ENCODE measurements at regions not wholly inside any gene's neighbourhood (a gene's known extent, or its start where the extent isn't known, plus 50 kb on each side); places are given as distances from the start of the nearest gene placed in this dataset.

GRCh38 chr7:10211861-10212260 lies 761.8 kb upstream of the PHF14 start:
- Histone ChIP-seq H3K27ac (ENCODE audit: low read depth, low read length) (no peak overlapping the region), H3K9me3 (ENCODE audit: insufficient read depth, low read depth, low read length) (peaks cover 11% of the 10 kb centered on the region), H3K4me3 (ENCODE audit: low read length) (no peak overlapping the region), H3K4me1 (ENCODE audit: insufficient read depth, low read length) (no peaks in the 10 kb centered on the region), H3K27me3 (ENCODE audit: insufficient read depth, low read length) (no peaks in the 10 kb centered on the region), H3K36me3 (ENCODE audit: insufficient read depth, low read length) (no peaks in the 10 kb centered on the region), H3K9ac (ENCODE audit: low read depth, low read length) (no peak overlapping the region)
- WGBS, result 95% methylated on average over 3 of the region's 4 CpGs

GRCh38 chr7:10212649-10213048 lies 761.0 kb upstream of the PHF14 start:
- no peaks in the 10 kb centered on the region for H3K27me3 ChIP-seq (ENCODE audit: insufficient read depth, low read length)
- no peaks in the 10 kb centered on the region for H3K4me1 ChIP-seq (ENCODE audit: insufficient read depth, low read length)
- H3K36me3 ChIP-seq (ENCODE audit: insufficient read depth, low read length), result no peaks in the 10 kb centered on the region
- H3K9me3 ChIP-seq (ENCODE audit: insufficient read depth, low read depth, low read length), result peaks cover 11% of the 10 kb centered on the region
- no peak overlapping the region for H3K27ac ChIP-seq (ENCODE audit: low read depth, low read length)
- no peak overlapping the region for H3K4me3 ChIP-seq (ENCODE audit: low read length)
- H3K9ac ChIP-seq (ENCODE audit: low read depth, low read length), result no peak overlapping the region
- WGBS, result 96% methylated on average over 3 of the region's 3 CpGs

- no peak overlapping the region for H3K27ac ChIP-seq (ENCODE audit: low read depth, low read length)
- no peaks in the 10 kb centered on the region for H3K4me1 ChIP-seq (ENCODE audit: insufficient read depth, low read length)
- no peaks in the 10 kb centered on the region for H3K27me3 ChIP-seq (ENCODE audit: insufficient read depth, low read length)
- WGBS, result 94% methylated on average over 2 of the region's 2 CpGs
- no peak overlapping the region for H3K9ac ChIP-seq (ENCODE audit: low read depth, low read length)
- peaks cover 11% of the 10 kb centered on the region for H3K9me3 ChIP-seq (ENCODE audit: insufficient read depth, low read depth, low read length)
- H3K36me3 ChIP-seq (ENCODE audit: insufficient read depth, low read length), result no peaks in the 10 kb centered on the region
- H3K4me3 ChIP-seq (ENCODE audit: low read length), result no peak overlapping the region
Measured at GRCh38 chr7:10216462-10216861, 757.2 kb upstream of the PHF14 start.

GRCh38 chr7:10221084-10221483 lies 752.6 kb upstream of the PHF14 start:
- Histone ChIP-seq H3K9me3 (ENCODE audit: insufficient read depth, low read depth, low read length) (no peaks in the 10 kb centered on the region), H3K4me1 (ENCODE audit: insufficient read depth, low read length) (no peaks in the 10 kb centered on the region), H3K4me3 (ENCODE audit: low read length) (no peak overlapping the region), H3K27ac (ENCODE audit: low read depth, low read length) (no peak overlapping the region), H3K36me3 (ENCODE audit: insufficient read depth, low read length) (no peaks in the 10 kb centered on the region), H3K9ac (ENCODE audit: low read depth, low read length) (no peak overlapping the region), H3K27me3 (ENCODE audit: insufficient read depth, low read length) (no peaks in the 10 kb centered on the region)

- 100% methylated on average over 1 of the region's 2 CpGs for WGBS
Measured at GRCh38 chr7:10222976-10223375, 750.7 kb upstream of the PHF14 start.

GRCh38 chr7:10225275-10225674 lies 748.4 kb upstream of the PHF14 start:
- Histone ChIP-seq H3K4me3 (ENCODE audit: low read length) (no peak overlapping the region), H3K36me3 (ENCODE audit: insufficient read depth, low read length) (no peaks in the 10 kb centered on the region), H3K9me3 (ENCODE audit: insufficient read depth, low read depth, low read length) (no peaks in the 10 kb centered on the region), H3K4me1 (ENCODE audit: insufficient read depth, low read length) (no peaks in the 10 kb centered on the region), H3K27me3 (ENCODE audit: insufficient read depth, low read length) (no peaks in the 10 kb centered on the region), H3K27ac (ENCODE audit: low read depth, low read length) (no peak overlapping the region), H3K9ac (ENCODE audit: low read depth, low read length) (no peak overlapping the region)
- WGBS, result 100% methylated on average over 1 of the region's 1 CpG

More at GRCh38 chr7:10222976-10223375, 750.7 kb upstream of the PHF14 start:
- Histone ChIP-seq H3K27ac (ENCODE audit: low read depth, low read length) (no peak overlapping the region), H3K4me3 (ENCODE audit: low read length) (no peak overlapping the region), H3K4me1 (ENCODE audit: insufficient read depth, low read length) (no peaks in the 10 kb centered on the region), H3K36me3 (ENCODE audit: insufficient read depth, low read length) (no peaks in the 10 kb centered on the region), H3K9ac (ENCODE audit: low read depth, low read length) (no peak overlapping the region), H3K9me3 (ENCODE audit: insufficient read depth, low read depth, low read length) (no peaks in the 10 kb centered on the region), H3K27me3 (ENCODE audit: insufficient read depth, low read length) (no peaks in the 10 kb centered on the region)

GRCh38 chr7:10237306-10237705 lies 736.4 kb upstream of the PHF14 start:
- Histone ChIP-seq H3K27me3 (ENCODE audit: insufficient read depth, low read length) (no peaks in the 10 kb centered on the region), H3K27ac (ENCODE audit: low read depth, low read length) (no peak overlapping the region), H3K9me3 (ENCODE audit: insufficient read depth, low read depth, low read length) (no peaks in the 10 kb centered on the region), H3K4me3 (ENCODE audit: low read length) (no peak overlapping the region), H3K4me1 (ENCODE audit: insufficient read depth, low read length) (0 out of 2 replicates have a peak, but pooled peaks cover 7% of the 10 kb centered on the region), H3K9ac (ENCODE audit: low read depth, low read length) (no peak overlapping the region), H3K36me3 (ENCODE audit: insufficient read depth, low read length) (no peaks in the 10 kb centered on the region)
- 89% methylated on average over 2 of the region's 2 CpGs for WGBS

- Histone ChIP-seq H3K27me3 (ENCODE audit: insufficient read depth, low read length) (no peaks in the 10 kb centered on the region), H3K4me1 (ENCODE audit: insufficient read depth, low read length) (0 out of 2 replicates have a peak, but pooled peaks cover 7% of the 10 kb centered on the region)
- 86% methylated on average over 1 of the region's 1 CpG for WGBS
Measured at GRCh38 chr7:10238641-10239040, 735.0 kb upstream of the PHF14 start.

GRCh38 chr7:10239695-10240345 lies 733.9 kb upstream of the PHF14 start:
- H3K4me1 ChIP-seq (ENCODE audit: insufficient read depth, low read length), result 0 out of 2 replicates have a peak, but pooled peaks cover 7% of the 10 kb centered on the region
- H3K4me3 ChIP-seq (ENCODE audit: low read length), result no peak overlapping the region
- no peak overlapping the region for H3K27ac ChIP-seq (ENCODE audit: low read depth, low read length)
- 78% methylated on average over 3 of the region's 3 CpGs for WGBS
- H3K27me3 ChIP-seq (ENCODE audit: insufficient read depth, low read length), result no peaks in the 10 kb centered on the region
- H3K9me3 ChIP-seq (ENCODE audit: insufficient read depth, low read depth, low read length), result no peaks in the 10 kb centered on the region
- H3K36me3 ChIP-seq (ENCODE audit: insufficient read depth, low read length), result no peaks in the 10 kb centered on the region
- no peak overlapping the region for H3K9ac ChIP-seq (ENCODE audit: low read depth, low read length)

More at GRCh38 chr7:10238641-10239040, 735.0 kb upstream of the PHF14 start:
- no peak overlapping the region for H3K27ac ChIP-seq (ENCODE audit: low read depth, low read length)
- H3K36me3 ChIP-seq (ENCODE audit: insufficient read depth, low read length), result no peaks in the 10 kb centered on the region
- H3K9me3 ChIP-seq (ENCODE audit: insufficient read depth, low read depth, low read length), result no peaks in the 10 kb centered on the region
- no peak overlapping the region for H3K4me3 ChIP-seq (ENCODE audit: low read length)
- H3K9ac ChIP-seq (ENCODE audit: low read depth, low read length), result no peak overlapping the region

- Histone ChIP-seq H3K9ac (ENCODE audit: low read depth, low read length) (no peak overlapping the region), H3K9me3 (ENCODE audit: insufficient read depth, low read depth, low read length) (peaks cover 23% of the 10 kb centered on the region), H3K36me3 (ENCODE audit: insufficient read depth, low read length) (no peaks in the 10 kb centered on the region), H3K27ac (ENCODE audit: low read depth, low read length) (no peak overlapping the region), H3K27me3 (ENCODE audit: insufficient read depth, low read length) (no peaks in the 10 kb centered on the region), H3K4me3 (ENCODE audit: low read length) (no peak overlapping the region), H3K4me1 (ENCODE audit: insufficient read depth, low read length) (no peaks in the 10 kb centered on the region)
Measured at GRCh38 chr7:10245406-10245805, 728.3 kb upstream of the PHF14 start.

- Histone ChIP-seq H3K4me3 (ENCODE audit: low read length) (no peak overlapping the region), H3K36me3 (ENCODE audit: insufficient read depth, low read length) (no peaks in the 10 kb centered on the region), H3K27me3 (ENCODE audit: insufficient read depth, low read length) (no peaks in the 10 kb centered on the region), H3K9me3 (ENCODE audit: insufficient read depth, low read depth, low read length) (no peaks in the 10 kb centered on the region), H3K9ac (ENCODE audit: low read depth, low read length) (no peak overlapping the region), H3K27ac (ENCODE audit: low read depth, low read length) (no peak overlapping the region), H3K4me1 (ENCODE audit: insufficient read depth, low read length) (no peaks in the 10 kb centered on the region)
- 97% methylated on average over 4 of the region's 5 CpGs for WGBS
Measured at GRCh38 chr7:10257438-10257837, 716.2 kb upstream of the PHF14 start.

- no peak overlapping the region for H3K4me3 ChIP-seq (ENCODE audit: low read length)
- 92% methylated on average over 2 of the region's 2 CpGs for WGBS
- no peaks in the 10 kb centered on the region for H3K36me3 ChIP-seq (ENCODE audit: insufficient read depth, low read length)
- H3K9ac ChIP-seq (ENCODE audit: low read depth, low read length), result no peak overlapping the region
- H3K27me3 ChIP-seq (ENCODE audit: insufficient read depth, low read length), result no peaks in the 10 kb centered on the region
- no peaks in the 10 kb centered on the region for H3K4me1 ChIP-seq (ENCODE audit: insufficient read depth, low read length)
- H3K27ac ChIP-seq (ENCODE audit: low read depth, low read length), result no peak overlapping the region
- H3K9me3 ChIP-seq (ENCODE audit: insufficient read depth, low read depth, low read length), result no peaks in the 10 kb centered on the region
Measured at GRCh38 chr7:10266976-10267375, 706.7 kb upstream of the PHF14 start.
